Inferior parietal cortex (tissue), 1 donor: ENCODE measurements at regions not wholly inside any gene's neighbourhood (a gene's known extent, or its start where the extent isn't known, plus 50 kb on each side); places are given as distances from the start of the nearest gene placed in this dataset.
"Not testable (repeated sequence)": the region's sequence is repeated elsewhere in the genome, so short reads cannot be mapped to it uniquely, and the experiment has no call there.

Source experiments
- DNase-seq: peaks from one replicate; pipeline ENCODE4 v3.0.0-alpha.2; 2016; ENCODE audit errors: extremely low spot score

DNA sequence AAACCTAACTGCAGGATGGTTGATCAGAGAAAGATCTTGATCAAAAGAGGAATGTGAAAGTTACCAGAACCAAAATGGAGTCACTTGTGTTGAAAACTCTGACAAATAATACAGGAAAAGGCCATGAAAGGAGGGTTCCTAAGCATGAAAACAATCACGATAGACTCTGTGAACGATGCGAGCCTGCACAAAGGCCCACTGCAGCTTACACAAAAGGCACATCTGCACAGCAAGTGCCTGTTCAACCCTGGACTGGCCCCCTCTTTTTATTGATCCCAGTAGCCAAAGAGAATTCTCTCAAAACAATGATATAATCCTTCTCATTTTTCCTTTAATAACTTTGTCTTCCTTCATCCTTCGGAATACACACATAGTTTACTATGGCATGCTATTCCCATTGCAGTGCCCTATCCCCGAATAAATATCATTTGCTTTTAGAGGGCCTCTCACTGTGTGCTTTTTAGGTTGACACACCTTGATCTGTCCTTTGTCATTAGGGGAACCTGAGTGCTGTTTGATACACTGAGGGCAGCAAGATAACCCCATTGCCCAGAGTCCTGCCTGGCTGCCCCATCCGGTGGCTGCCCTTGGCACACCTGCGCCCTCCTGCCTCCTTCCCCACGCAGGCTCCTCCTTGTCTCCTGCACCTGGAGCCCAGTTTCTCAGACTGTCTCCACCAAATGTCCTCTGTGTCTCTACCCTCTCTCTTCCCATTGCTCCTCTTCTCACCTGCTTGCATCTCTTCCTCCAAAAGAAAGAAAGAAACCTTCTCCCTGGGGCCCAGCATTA is 98.3 kb upstream of the FRMD1 start:
- no peak for DNase-seq

DNA sequence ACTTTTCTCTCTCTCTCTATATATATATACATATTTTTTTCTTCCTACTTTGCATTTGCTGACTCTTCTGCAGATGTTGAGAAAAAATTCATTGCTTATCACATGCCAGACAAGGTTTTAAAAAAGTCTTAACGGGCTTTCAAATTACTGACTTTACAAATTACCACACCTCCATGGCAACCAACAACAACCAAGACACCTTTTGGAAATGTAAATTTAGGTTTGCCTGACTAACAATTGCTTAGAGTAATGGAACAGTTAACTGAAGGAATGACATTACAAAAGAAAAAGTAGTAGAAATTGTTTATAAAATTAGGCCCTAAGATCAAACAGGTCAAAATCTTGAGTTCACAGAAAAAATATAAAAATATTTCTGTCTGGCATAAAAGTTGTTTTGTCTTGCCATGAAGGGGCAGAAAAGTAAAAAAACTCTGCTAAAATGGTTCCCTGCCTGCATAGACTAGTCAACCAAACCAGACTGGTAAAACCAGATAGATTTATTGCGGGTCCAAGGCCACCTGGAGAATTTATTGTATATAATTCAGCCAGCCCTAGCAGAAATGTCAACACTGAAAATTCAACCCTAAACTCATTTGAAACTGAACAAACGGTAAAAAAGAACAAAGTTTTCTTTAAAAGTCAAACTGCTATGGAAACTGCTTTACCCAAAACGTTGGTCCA is 92.8 kb upstream of the FRMD1 start:
- no peak for DNase-seq

DNA sequence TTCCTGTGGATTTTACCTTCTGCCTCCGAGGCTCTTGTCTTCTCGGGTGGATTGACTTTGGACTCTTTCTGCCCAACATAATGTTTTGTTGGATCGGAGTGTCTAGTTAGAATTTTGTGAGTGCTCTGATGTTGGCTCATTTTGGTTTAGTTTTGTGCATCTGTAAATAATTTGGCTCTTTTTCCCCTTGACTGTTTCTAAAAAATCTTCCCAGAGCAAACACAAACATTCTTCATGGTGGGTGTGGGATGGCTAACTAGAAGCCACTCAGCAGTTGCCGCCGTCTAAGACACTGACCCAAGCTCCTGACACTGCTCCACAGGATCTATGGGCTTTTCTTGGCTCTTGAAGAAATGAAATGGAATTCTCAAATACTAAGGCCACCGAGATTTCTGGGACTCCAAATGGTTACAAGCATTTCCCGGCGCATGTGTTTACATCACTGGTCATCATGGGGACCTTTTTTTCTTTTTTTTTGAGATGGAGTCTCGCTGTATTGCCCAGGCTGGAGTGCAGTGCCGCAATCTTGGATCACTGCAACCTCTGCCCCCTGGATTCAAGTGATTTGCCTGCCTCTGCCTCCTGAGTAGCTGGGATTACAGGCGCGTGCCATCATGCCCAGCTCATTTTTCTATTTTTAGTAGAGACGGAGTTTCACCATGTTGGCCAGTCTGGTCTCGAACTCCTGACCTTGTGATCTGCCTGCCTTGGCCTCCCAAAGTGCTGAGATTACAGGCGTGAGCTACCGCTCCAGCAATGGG is 92.0 kb upstream of the FRMD1 start:
- DNase-seq, result no peak

DNA sequence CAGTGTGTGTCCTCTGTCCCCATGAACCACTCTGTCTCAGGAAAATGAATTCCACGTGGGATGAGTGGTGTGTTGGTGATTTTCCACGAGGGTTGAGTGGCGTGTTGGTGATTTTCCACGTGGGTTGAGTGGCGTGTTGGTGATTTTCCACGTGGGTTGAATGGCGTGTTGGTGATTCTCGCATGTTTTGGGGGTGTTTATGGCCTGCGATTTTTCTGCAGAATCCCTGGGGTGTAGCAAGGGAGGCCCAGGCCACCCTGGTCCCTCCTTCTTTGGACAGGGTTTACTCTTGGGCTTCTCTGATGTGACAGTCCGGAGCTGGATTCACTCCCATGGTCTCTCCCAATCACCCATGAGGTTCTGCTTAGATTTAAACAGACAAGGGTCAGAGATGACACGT is 90.6 kb upstream of the FRMD1 start:
- DNase-seq, result no peak

DNA sequence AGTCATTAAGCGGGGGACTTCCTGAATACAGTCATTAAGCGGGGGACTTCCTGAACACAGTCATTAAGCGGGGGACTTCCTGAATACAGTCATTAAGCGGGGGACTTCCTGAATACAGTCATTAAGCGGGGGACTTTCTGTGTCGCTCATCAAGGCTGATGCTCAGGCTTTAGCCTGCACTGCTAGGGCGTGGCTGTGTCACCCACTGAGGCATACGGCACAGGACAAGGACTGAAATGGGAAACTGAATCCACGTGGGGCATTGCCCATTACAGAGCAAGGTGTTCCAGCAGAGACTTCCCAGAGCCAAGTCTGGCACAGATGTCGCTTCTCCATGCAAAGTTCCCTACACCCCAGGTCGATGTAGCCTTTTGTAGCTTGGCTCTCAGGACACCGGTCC is 89.9 kb upstream of the FRMD1 start:
- DNase-seq, result not testable (repeated sequence)

DNA sequence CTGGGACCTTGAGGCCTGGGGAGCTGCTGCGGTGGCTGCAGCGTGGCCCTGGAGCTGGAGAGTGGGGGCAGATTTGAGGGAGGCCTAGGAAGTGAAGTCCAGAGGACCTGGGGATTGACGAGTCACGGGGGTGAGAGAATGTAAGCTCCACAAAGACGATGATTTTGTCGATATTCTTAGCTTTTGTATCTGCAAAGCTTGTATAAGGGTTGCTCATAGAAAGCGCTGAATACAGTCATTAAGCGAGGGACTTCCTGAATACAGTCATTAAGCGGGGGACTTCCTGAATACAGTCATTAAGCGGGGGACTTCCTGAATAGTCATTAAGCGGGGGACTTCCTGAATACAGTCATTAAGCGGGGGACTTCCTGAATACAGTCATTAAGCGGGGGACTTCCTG is 89.3 kb upstream of the FRMD1 start:
- not testable (repeated sequence) for DNase-seq

DNA sequence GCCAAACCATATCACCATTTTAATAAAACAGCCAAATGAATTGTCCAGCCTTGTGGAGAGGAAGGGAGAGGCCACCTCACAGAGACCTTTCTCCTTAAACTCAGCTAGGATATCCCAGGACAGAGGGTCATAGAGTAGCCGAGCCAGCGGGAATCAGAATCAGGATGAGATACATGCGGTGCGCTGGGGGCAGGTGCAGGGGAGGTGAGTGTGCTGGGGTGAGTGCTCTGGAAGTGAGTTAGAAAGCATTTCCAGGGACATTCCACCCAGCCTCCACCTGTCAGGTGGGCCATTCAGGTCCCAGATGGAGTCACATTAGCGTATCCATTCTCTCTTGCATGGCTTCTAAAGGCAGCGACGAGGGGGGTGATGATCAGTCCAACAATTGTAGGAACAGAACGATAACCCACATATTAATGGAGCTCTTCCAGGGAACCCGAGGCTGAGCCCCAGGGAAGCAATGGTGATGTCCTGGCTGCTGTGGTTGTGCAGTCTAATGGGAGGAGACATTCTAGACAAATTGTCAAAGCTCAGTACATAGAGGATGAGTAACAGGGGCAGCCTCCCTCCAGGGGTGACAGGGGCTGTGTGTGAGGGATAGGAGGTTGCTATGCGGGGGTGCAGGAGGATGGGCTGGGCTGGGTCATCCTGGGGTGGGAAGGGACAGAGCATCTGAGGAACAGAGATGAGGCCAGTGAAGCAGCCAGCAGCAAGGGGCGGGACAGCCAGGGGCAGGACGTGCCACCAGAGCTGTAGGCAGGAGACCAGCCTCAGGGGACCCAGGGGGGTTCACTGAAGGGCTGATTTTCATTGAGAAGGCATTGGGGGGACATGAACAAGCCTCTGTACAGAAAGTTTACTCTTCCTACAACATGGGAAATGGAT is 88.7 kb upstream of the FRMD1 start:
- no peak for DNase-seq

DNA sequence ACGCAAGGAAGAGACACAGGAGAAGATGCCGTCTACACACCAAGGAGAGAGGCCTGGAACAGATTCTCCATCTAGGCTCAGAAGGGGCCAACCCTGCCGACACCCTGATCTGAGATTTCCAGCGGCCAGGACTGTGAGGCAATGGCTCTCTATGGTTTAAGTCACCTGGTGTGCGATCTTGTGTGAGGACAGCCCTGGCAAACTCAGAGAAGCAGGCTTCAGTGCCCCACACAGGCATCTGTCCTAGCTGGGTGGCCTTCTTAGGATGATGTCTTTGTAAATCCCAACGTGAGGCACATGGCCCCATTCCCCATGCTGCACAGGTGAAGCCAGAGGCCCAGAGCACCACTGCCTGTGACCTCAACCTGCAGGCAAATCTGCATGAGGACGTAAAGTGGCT is 87.6 kb upstream of the FRMD1 start:
- no peak for DNase-seq

DNA sequence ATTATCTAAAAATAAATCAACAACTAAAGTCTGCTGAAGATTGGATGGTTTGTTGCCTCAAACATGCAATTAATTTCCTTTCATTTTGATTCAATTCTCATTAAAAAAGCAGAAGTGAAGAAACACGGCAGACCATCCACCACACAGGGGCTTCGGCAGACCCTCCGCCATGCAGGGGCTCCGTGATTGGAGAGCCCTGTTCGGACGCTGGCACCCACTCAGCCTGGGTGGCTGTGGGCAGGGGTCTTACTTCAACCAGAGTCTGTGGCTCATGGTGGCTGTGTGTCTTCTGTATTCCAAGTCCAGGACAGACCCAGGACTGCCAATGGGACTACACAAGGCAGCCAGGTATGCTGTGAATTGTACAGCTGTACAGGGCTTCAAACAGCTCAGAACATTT is 86.9 kb upstream of the FRMD1 start:
- DNase-seq, result no peak

DNA sequence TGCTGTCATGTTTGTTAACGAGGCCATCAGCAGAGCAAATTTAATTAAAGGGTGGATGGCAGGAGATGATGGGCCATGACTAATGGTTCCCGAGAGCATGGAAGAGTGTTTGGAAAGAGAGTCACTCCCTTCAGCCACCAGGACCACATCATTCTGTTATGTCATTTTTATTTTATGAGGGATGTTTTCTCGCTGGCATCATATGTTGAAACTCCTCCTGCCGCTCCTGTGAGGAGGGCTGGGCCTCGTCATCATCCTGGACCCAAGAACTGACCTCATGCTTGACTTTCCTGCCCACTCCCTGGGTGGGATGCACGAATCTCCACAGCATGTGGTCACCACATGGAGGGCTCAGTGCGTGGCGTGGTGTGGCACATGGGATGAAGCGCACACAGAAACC is 86.4 kb upstream of the FRMD1 start:
- DNase-seq, result no peak

DNA sequence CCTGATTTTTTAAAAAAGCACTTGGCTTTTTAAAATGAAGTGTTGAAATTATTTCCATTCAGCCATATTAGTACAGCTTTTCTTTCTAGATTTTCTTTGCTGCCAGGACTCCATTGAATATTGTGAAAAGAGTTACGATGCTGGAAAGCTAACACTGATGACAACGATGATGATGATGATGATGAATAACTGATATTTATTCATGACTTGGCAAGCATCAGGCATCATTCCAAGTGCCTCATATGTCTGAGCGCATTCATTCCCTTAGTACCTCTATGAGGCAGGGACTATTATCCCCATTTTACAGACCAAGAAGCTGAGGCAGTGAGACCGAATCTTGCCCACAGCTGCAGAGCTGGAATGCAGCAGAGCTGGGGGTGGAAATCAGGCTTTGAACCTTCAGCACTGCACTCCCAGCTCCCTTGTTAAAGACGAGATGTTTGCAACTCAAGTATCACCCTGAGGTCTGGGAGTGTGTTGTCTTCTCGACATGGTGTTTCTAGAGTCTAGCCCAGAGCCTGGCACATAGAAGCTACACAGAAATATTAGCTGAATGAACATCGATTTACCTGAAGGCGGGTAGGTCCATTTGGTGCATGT is 85.5 kb upstream of the FRMD1 start:
- DNase-seq, result no peak

DNA sequence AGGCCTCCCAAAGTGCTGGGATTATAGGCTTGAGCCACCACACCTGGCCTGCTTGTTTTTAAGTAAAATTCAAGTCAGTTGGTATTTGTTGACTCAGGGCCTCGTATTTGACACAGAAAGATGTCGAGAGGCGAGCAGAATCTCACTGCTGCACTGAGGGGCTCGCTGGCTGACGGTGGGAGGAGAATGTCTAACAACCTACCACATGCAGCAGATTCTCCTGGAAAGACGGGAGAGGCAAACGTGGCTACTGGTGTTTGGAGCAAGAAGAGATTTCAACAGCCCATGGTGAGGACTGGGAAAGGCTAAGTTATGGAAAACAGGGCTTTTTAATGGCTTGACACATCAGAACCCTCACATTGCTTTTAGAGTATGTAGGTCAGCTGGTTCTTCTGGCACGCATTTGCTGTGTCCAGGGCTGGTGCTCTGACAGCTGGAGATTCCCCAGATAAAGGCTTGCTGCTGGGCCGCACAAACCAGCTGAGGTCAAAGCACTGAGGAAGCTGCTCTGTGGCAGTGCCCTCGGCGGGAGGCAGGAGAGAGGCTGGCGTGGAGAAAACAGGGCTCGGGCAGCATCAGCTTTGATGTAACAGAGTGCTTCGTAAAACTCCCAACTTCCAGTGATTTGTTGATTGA is 84.2 kb upstream of the FRMD1 start:
- no peak for DNase-seq

DNA sequence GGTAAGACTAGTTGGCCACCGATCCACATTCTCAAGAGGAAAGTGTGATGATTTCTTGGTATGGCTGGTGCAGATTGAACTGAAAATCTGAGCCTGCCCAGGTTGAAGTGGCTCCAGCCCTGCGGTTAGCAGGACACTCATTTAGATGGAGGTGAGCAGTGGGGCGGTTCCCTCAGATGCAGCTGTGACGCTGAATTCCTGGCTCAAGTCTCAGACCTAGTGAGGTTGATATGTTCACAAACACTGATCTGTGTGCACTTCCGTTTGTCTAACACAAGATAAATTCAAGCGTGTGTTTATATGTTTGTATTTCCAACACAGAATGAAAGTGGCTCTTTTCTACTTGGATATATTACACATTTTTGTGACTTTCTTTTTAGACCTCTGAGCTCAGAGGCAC is 83.4 kb upstream of the FRMD1 start:
- no peak for DNase-seq

DNA sequence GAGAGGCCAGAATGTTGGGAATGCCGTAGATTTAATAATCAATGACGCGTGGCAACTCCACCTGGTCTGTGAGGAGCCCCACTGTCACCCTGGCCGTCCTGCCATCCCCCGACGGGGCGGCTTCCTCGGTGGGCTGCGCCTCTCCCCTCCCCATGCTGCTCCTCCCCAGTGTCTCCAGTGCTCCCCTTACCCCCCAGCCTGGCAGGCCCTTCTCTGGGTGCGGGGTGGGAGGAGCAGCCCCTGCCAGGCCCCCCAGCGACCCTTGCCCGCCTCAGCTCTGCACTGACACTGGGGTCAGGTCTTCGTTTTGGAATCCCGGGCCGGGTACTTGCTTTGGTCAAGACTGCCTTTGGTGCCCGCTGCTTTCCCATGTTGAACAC is 82.3 kb upstream of the FRMD1 start:
- DNase-seq, result no peak

DNA sequence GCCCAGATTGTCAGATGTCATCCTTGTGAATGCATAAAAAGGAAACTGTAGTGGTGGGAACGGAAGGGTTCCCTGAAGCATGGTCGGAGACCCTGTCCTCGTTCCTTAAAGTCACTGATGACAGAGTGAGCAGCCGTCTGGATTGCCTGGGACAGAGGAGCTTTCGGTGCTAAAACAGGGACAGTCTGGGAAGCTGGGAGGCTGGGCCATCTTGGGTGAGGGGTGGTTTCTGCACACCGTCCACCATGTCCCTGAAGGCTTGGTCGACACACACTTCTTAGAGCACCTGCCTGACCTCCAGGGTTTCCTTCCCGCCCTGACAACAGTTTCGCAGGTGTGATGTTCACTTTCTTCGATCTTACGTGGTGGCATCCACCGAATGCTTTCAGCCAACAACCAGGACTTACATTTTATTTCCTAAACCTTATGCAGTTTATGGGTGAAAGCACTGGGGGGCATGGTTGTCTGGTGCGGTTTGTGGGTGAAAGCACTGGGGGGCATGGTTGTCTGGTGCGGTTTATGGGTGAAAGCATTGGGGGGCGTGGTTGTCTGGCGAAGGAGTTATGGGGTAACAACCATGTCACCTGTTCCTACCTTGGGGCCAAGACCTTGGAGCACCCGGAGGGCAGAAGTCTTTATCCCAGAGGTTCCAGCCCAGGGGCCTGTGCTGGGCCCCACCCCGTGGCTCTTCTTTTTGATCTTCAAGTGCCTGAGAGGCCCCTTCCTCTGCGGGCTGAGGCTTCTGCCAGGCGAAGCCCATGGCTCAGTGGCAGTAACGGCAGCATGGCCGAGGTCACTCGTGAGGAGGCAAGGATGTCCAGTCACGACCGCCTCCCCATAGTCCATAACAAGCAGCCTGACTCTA is 81.7 kb upstream of the FRMD1 start:
- no peak for DNase-seq

DNA sequence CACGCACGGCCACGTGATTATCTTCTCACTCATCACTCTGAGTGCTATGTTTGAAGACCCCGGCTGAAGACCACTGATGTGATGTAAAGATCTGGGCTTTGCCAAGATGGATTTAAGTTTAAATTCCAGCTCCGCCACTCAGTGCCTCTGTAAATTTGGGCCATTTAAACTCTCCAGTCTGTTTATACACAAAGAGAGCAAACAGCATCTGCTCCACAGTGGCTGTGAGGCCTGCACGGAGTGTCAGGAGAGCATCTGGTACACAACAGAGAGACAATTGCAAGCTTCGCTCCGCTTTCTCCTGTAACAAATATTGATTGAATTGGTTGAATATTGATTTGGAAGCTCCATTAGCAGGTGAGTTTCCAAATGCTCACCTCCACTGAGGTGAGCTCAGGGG is 80.5 kb upstream of the FRMD1 start:
- DNase-seq, result no peak

DNA sequence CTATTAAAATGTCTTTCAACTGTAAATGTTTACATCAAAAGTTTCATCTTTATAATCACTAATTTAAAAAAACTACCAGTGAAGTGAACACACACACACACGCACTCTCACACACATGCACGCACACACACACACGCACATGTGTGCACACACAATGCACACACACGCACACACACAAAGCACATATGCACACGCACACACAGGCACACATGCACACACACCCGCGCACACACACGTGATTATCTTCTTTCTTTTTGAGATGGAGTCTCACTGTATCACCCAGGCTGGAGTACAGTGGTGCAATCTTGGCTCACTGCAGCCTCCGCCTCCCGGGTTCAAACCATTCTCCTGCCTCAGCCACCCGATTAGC is 80.0 kb upstream of the FRMD1 start:
- DNase-seq, result no peak

DNA sequence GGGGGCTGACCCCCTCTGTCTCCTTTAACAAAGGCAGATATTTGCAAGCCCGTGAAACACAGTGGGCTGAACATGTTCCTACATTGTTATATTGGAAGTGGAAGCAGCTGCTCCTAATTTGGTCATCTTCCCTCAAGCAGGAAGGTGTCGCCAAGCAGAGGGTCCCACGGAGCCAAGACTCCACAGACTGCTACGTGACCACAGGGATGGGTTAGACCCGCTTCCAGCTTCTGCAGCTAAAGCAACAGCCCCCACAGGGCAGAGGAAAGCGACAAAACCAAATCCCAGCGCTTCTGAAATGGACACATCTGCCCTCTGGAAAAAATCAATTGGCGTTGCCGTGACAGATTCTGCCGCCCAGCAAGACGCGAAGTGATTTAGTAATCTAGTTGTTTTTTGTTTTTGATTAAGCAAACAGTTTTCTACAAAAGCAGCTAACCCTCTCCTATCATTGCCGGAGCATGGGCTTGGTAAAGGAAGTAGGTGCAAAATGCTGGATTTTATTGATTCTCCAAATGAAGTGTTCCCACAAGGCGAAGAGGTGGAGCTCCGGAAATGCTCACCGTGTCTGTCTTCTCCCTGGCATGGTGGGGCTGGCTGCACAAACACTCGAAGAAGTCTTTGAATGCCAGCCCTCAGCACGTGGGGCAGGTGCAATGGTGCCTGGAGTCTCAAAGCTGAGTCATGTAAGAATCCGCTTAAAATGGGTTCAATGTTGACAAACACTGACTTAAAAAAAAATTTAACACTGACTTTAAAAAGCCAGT is 79.4 kb upstream of the FRMD1 start:
- no peak for DNase-seq
